Heart left ventricle (tissue), 13 donors: ENCODE measurements at regions not wholly inside any gene's neighbourhood (a gene's known extent, or its start where the extent isn't known, plus 50 kb on each side); places are given as distances from the start of the nearest gene placed in this dataset.

Experiments
- POLR2A ChIP-seq, 2 donors: fragments of 450-650 bp; IDR thresholded peaks; one replicate each; pipeline ENCODE4 v1.6.1; 2017; ENCODE audit warnings: antibody characterized with exemption in 2 of 2, mild to moderate bottlenecking in 2 of 2, moderate library complexity in 2 of 2
- TF ChIP-seq, protein P1 (sequence below), 12 donors: fragments of 200-600 bp; sonication (generic) in 4 of 12; IDR thresholded peaks; one replicate each; pipeline versions ENCODE4 v1.5.0 to v1.8.0; 2018 to 2022; ENCODE audit warnings: antibody characterized with exemption in 12 of 12, mild to moderate bottlenecking in 5 of 12
- donor health status: ischemic (EF 13 %, LVEDD 7.1; RV severe dilation, severe dysfunction).
- donor health status: DM: no; HTN: yes; CAD: no.
- donor health status: DM: no; HTN: no; CAD: no.
- donor health status: ischemic (EF 25% LVEDD 6.9; RV normal size, moderate dysfunction).
- donor health status: ischemic (EF 25% LVEDD 5.7; RV mildly dilated, moderate dysfunction).
- donor health status: ischemic (EF 35%, LVEDD 5.7; RV mildly dilated, moderate dysfunction).
- donor health status: nonischemic (EF 11% LVEDD 7.7; RV severe dilation, severe dysfunction).
- donor health status: DM: yes; HTN: yes; CAD: no.
- donor health status: PGD.
- donor health status: ischemic (EF 29% LVEDD 5.4; RV normal size, mild dysfunction).
- donor health status: nonischemic (EF 23%, LVEDD 6.1; RV moderate dilation, normal function).

DNA sequence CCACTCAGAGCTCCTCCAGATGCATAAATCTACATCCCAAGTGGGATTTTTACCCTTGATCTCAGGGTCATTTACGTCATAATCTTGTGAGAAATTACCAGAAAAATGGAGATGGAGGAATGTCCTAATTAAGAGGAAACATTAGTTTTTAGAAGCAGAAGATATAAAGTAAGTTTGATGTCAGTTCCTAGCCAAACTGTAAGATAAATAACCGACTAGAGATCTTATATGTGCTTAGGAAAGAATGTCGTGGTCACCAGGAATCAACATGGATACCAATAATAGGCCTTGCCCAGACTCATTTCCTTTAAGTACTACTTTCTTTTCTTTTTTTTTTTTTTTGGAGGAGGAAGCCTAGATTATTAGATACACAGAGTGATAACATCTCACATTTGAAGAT is 186.9 kb downstream of the UTRN start:
- TF ChIP-seq, protein P1, sequence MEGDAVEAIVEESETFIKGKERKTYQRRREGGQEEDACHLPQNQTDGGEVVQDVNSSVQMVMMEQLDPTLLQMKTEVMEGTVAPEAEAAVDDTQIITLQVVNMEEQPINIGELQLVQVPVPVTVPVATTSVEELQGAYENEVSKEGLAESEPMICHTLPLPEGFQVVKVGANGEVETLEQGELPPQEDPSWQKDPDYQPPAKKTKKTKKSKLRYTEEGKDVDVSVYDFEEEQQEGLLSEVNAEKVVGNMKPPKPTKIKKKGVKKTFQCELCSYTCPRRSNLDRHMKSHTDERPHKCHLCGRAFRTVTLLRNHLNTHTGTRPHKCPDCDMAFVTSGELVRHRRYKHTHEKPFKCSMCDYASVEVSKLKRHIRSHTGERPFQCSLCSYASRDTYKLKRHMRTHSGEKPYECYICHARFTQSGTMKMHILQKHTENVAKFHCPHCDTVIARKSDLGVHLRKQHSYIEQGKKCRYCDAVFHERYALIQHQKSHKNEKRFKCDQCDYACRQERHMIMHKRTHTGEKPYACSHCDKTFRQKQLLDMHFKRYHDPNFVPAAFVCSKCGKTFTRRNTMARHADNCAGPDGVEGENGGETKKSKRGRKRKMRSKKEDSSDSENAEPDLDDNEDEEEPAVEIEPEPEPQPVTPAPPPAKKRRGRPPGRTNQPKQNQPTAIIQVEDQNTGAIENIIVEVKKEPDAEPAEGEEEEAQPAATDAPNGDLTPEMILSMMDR (IDR thresholded peaks at IDR 0.05), result no peak
- no peak for TF ChIP-seq POLR2A (IDR thresholded peaks at IDR 0.05)
